ENCODE measurements at regions not wholly inside any gene's neighbourhood (a gene's known extent, or its start where the extent isn't known, plus 50 kb on each side); places are given as distances from the start of the nearest gene placed in this dataset.

- no peak for TF ChIP-seq CTCF (IDR thresholded peaks at IDR 0.05 in 2 of 3, conservative IDR thresholded peaks at IDR 0.05 in 1 of 3; ENCODE audit: control insufficient read depth in 2 of 3, extremely low read depth in 1 of 3, insufficient read depth in 1 of 3, low read depth in 3 of 3, low read length in 3 of 3)
- TF ChIP-seq NFXL1 (IDR thresholded peaks at IDR 0.05; ENCODE audit: borderline replicate concordance), result no peak
- TF ChIP-seq POU2F2 (IDR thresholded peaks at IDR 0.05; ENCODE audit: borderline replicate concordance, low read depth, low read length), result peak; percentile 90; the same call in 2 of the 3 replicates
- TF ChIP-seq TCF7 (IDR thresholded peaks at IDR 0.05; ENCODE audit: borderline replicate concordance), result peak; percentile 85; the same call in 1 of the 2 replicates
- TF ChIP-seq CBX3 (IDR thresholded peaks at IDR 0.05; ENCODE audit: borderline replicate concordance, low read depth), result no peak
- TF ChIP-seq EP300 (IDR thresholded peaks at IDR 0.05; ENCODE audit: borderline replicate concordance in 1 of 2, control insufficient read depth in 1 of 2, low read depth in 2 of 2, low read length in 2 of 2), result peak; percentile 85 to 90
- TF ChIP-seq SMAD1 (IDR thresholded peaks at IDR 0.05; ENCODE audit: low read depth, partially characterized antibody), result no peak
- no peak for TF ChIP-seq YY1 (IDR thresholded peaks at IDR 0.05; ENCODE audit: low read depth, low read length)
- 0 out of 2 replicates have a peak, but pooled peaks have one; percentile 11 for TF ChIP-seq CREB1 (IDR thresholded peaks at IDR 0.05; ENCODE audit: low read depth)
- peak; percentile 17; the same call in 1 of the 2 replicates for TF ChIP-seq SPI1 (IDR thresholded peaks at IDR 0.05; ENCODE audit: borderline replicate concordance, insufficient read depth, low read depth, low read length)
- TF ChIP-seq ETV6 (conservative IDR thresholded peaks at IDR 0.05 in 1 of 2, IDR thresholded peaks at IDR 0.05 in 1 of 2; ENCODE audit: borderline replicate concordance in 1 of 2, low read depth in 1 of 2), result peak in 1 of 2 experiments; percentile 98; a peak in 2 of 4 replicates
- TF ChIP-seq SREBF1 (IDR thresholded peaks at IDR 0.05; ENCODE audit: low read length), result peak; percentile 23; the same call in 1 of the 2 replicates
- TF ChIP-seq ZBTB33 (IDR thresholded peaks at IDR 0.05), result no peak
- TF ChIP-seq FOS (IDR thresholded peaks at IDR 0.05; ENCODE audit: borderline replicate concordance, extremely low read depth, insufficient read length), result no peak
- peak; percentile 53; the same call in 1 of the 2 replicates for TF ChIP-seq PAX5 (IDR thresholded peaks at IDR 0.05; ENCODE audit: borderline replicate concordance, low read depth, low read length)
- TF ChIP-seq ZBTB4 (CRISPR knock-in tag; IDR thresholded peaks at IDR 0.05), result no peak
- no peak for TF ChIP-seq BMI1 (IDR thresholded peaks at IDR 0.05; ENCODE audit: borderline replicate concordance)
- TF ChIP-seq STAT3 (IDR thresholded peaks at IDR 0.05; ENCODE audit: low read depth, low read length), result no peak
- peak; percentile 71 for TF ChIP-seq IKZF1 (conservative IDR thresholded peaks at IDR 0.05)
- no peak for TF ChIP-seq POLR2AphosphoS2 (IDR thresholded peaks at IDR 0.05; ENCODE audit: low read depth, low read length)
Observed at GRCh38 chr1:87449348-87449963, 120.8 kb downstream of the LMO4 start (continued).

Measured in GM12878 (cell line).